Peyer's patch (tissue), 4 donors: ENCODE measurements at regions not wholly inside any gene's neighbourhood (a gene's known extent, or its start where the extent isn't known, plus 50 kb on each side); places are given as distances from the start of the nearest gene placed in this dataset.

ENCODE experiments used
- DNase-seq, 3 donors: peaks; one replicate each; pipeline ENCODE4 v3.0.0-alpha.2; 2017 to 2019
- H3K27ac ChIP-seq, 4 donors: fragments of 200-600 bp; sonication (generic); one replicate each; pipeline ENCODE4 v1.5.1; 2016 to 2019
- H3K27me3 ChIP-seq, 2 donors: fragments of 200-600 bp; sonication (generic); one replicate each; pipeline ENCODE4 v1.5.1; 2019
- H3K36me3 ChIP-seq, 3 donors: fragments of 200-600 bp; sonication (generic); one replicate each; pipeline ENCODE4 v1.5.1; 2016 to 2019
- H3K4me1 ChIP-seq, 4 donors: fragments of 200-600 bp; sonication (generic); one replicate each; pipeline ENCODE4 v1.5.1; 2016 to 2019
- H3K4me3 ChIP-seq, 4 donors: fragments of 200-600 bp; sonication (generic); 1 replicate in 3 of 4; 2 replicates in 1 of 4; pipeline ENCODE4 v1.5.1; 2016 to 2019; ENCODE audit warnings: mild to moderate bottlenecking in 1 of 4
- H3K9me3 ChIP-seq, 4 donors: fragments of 200-600 bp; sonication (generic); one replicate each; pipeline ENCODE4 v1.5.1; 2016 to 2019; ENCODE audit warnings: mild to moderate bottlenecking in 1 of 4
- POLR2A ChIP-seq, 2 donors: fragments of 450-650 bp; IDR thresholded peaks; one replicate each; pipeline ENCODE4 v1.5.1; 2017; ENCODE audit warnings: antibody characterized with exemption in 2 of 2, mild to moderate bottlenecking in 2 of 2, moderate library complexity in 2 of 2
- TF ChIP-seq, protein P1 (sequence below), 6 experiments: fragments of 450-650 bp in 4 of 6; fragments of 200-600 bp in 2 of 6; sonication (generic) in 1 of 6; IDR thresholded peaks; one replicate each; pipeline ENCODE4 v1.5.1; 2017 to 2019; ENCODE audit warnings: antibody characterized with exemption in 6 of 6, mild to moderate bottlenecking in 3 of 6, moderate library complexity in 1 of 6

DNA sequence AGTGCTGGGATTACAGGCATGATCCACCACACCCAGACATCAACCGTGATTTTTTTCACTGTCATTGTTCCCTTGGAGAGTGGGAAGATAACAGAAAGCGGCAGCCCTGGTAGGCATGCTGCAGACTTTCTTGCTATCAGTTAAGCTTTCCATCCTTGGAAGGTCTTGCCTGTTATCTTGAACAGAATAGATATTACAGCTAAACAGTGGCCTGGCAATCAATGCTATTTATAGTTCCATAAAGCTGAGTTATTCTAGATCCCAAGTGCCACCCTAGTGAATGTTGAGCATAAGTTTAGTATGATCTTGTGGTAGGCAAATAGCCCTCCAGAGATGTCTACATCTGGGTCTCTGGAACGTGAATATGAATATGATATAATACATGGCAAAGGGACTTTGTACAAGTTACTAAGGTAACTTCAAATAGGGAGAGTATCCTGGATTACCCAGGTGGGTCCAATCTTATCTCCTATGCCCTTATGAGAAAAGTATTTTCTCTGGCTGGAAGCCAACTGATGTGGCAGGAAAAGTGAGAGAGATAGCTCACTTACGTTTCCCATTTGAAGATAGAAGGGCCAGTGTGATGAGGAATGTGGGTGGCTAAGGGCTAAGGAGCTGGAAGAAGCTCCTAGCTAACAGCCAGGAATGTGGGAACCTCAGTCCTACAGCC lies 609.1 kb upstream of the IGFBP3 start:
- TF ChIP-seq, protein P1, sequence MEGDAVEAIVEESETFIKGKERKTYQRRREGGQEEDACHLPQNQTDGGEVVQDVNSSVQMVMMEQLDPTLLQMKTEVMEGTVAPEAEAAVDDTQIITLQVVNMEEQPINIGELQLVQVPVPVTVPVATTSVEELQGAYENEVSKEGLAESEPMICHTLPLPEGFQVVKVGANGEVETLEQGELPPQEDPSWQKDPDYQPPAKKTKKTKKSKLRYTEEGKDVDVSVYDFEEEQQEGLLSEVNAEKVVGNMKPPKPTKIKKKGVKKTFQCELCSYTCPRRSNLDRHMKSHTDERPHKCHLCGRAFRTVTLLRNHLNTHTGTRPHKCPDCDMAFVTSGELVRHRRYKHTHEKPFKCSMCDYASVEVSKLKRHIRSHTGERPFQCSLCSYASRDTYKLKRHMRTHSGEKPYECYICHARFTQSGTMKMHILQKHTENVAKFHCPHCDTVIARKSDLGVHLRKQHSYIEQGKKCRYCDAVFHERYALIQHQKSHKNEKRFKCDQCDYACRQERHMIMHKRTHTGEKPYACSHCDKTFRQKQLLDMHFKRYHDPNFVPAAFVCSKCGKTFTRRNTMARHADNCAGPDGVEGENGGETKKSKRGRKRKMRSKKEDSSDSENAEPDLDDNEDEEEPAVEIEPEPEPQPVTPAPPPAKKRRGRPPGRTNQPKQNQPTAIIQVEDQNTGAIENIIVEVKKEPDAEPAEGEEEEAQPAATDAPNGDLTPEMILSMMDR (IDR thresholded peaks at IDR 0.05), result no peak
- TF ChIP-seq POLR2A (IDR thresholded peaks at IDR 0.05), result no peak
- DNase-seq, result no peak
- H3K36me3 ChIP-seq, result no peaks in the 10 kb centered on the region
- H3K4me3 ChIP-seq, result no peak overlapping the region
- no peaks in the 10 kb centered on the region for H3K27me3 ChIP-seq
- peaks cover 0 to 7% (median 0%) of the 10 kb centered on the region in 4 donors for H3K4me1 ChIP-seq
- H3K27ac ChIP-seq, result peak overlapping the region in 2 of 4 donors; percentile 29 to 62
- no peaks in the 10 kb centered on the region for H3K9me3 ChIP-seq

DNA sequence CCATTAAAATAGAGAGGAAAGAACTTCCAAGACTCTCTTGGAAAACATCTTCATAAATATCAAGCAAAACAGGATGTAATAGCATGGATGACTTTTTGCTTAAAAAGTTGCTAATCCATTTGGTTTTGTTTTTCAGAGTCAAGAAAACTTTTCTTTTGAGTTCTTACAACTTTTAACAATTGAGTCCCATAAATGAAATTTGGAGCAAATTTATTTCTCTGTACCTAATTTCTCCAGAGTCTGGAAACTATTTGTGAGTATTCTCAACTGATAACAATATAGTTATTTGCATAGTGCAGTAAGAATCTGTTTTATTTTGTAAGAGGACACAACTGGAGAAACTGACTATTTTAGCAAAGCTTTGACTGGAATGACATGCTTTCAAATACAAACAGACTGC lies 606.3 kb upstream of the IGFBP3 start:
- no peaks in the 10 kb centered on the region for H3K36me3 ChIP-seq
- no peak for DNase-seq
- no peak overlapping the region for H3K4me3 ChIP-seq
- no peaks in the 10 kb centered on the region for H3K4me1 ChIP-seq
- H3K27ac ChIP-seq, result no peak overlapping the region
- H3K27me3 ChIP-seq, result no peaks in the 10 kb centered on the region
- TF ChIP-seq, protein P1 (IDR thresholded peaks at IDR 0.05), result no peak
- no peak for TF ChIP-seq POLR2A (IDR thresholded peaks at IDR 0.05)
- H3K9me3 ChIP-seq, result no peaks in the 10 kb centered on the region

GRCh38 chr7:46525876-46526275 lies 604.8 kb upstream of the IGFBP3 start:
- Histone ChIP-seq H3K27ac (no peak overlapping the region), H3K36me3 (no peaks in the 10 kb centered on the region), H3K4me1 (no peaks in the 10 kb centered on the region), H3K4me3 (no peak overlapping the region), H3K9me3 (no peaks in the 10 kb centered on the region), H3K27me3 (no peaks in the 10 kb centered on the region)
- no peak for DNase-seq
- TF ChIP-seq, protein P1 (IDR thresholded peaks at IDR 0.05), result no peak
- no peak for TF ChIP-seq POLR2A (IDR thresholded peaks at IDR 0.05)

DNA sequence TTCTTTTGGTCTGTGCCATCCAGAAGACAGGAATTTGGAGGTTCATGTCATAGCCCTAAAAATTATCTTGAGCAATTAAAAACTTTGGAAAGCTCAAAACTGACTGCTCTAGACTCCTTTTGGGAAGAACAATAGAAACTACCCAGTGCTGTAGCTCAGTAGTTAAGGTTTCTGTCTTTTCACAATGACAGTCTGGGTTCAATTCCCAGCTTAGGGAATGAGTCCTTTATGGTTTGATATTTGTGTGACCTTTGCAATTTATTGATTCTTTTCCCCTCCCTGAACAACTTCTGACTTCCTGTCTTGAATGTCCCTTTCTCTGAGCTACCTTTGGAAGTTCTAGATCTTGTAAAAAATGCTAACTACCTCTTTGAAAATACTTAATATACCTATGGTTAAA lies 603.3 kb upstream of the IGFBP3 start:
- Histone ChIP-seq H3K27me3 (no peaks in the 10 kb centered on the region), H3K9me3 (no peaks in the 10 kb centered on the region), H3K4me1 (no peaks in the 10 kb centered on the region), H3K36me3 (no peaks in the 10 kb centered on the region), H3K4me3 (no peak overlapping the region), H3K27ac (no peak overlapping the region)
- TF ChIP-seq POLR2A (IDR thresholded peaks at IDR 0.05), result no peak
- TF ChIP-seq, protein P1 (IDR thresholded peaks at IDR 0.05), result no peak
- no peak for DNase-seq

- DNase-seq, result no peak
- Histone ChIP-seq H3K27me3 (no peaks in the 10 kb centered on the region), H3K27ac (no peak overlapping the region), H3K4me3 (no peak overlapping the region), H3K9me3 (no peaks in the 10 kb centered on the region), H3K36me3 (no peaks in the 10 kb centered on the region), H3K4me1 (no peaks in the 10 kb centered on the region)
- TF ChIP-seq, protein P1 (IDR thresholded peaks at IDR 0.05), result no peak
- no peak for TF ChIP-seq POLR2A (IDR thresholded peaks at IDR 0.05)
Observed at GRCh38 chr7:46522354-46522906, 601.4 kb upstream of the IGFBP3 start.
